DMS53 treated with DMSO at 0.1 percent for 48 hours (cell line): ENCODE measurements at regions not wholly inside any gene's neighbourhood (a gene's known extent, or its start where the extent isn't known, plus 50 kb on each side); places are given as distances from the start of the nearest gene placed in this dataset.
"Not testable (repeated sequence)": the region's sequence is repeated elsewhere in the genome, so short reads cannot be mapped to it uniquely, and the experiment has no call there.

Source experiments
- DNase-seq: peaks from one replicate; lab custom pipeline; 2025; ENCODE audit not compliant: unreplicated experiment; lab: John Stamatoyannopoulos, UW

DNA sequence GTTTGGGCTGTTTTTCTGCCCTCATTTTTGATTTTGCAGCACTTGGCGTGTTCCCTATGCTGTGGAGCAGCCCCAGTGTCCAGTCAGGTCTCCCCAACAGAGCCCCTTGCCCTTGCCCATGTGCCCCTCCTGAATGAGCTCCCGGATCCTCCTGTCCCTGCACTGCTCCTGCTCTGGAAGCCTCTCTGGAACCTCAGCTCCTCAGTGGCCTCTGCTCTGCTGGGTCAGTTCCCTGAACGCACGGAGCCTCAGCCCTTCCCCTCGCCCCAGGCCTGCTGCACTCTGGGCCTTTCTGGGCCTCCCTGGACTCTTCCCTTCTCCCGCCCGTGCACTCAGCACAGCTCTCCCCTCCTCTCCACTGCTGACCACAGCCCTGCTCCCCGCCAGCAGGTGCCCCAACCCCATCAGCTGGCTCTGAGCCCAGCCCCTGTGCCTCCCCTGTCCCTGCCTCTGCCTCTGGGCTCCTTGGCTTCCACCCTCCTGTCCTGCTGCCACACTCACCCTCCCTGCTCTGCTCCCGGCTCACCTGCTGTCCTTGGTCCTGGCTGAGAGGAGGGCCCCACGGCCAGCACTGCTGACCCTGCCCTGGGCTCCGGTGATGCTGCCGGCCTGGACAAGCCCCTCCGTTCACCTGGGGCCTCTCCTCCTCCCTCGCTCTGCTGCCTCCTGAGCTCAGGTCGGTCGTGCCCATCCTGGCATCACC lies 220.6 kb downstream of the TMEM121 start:
- not testable (repeated sequence) for DNase-seq

DNA sequence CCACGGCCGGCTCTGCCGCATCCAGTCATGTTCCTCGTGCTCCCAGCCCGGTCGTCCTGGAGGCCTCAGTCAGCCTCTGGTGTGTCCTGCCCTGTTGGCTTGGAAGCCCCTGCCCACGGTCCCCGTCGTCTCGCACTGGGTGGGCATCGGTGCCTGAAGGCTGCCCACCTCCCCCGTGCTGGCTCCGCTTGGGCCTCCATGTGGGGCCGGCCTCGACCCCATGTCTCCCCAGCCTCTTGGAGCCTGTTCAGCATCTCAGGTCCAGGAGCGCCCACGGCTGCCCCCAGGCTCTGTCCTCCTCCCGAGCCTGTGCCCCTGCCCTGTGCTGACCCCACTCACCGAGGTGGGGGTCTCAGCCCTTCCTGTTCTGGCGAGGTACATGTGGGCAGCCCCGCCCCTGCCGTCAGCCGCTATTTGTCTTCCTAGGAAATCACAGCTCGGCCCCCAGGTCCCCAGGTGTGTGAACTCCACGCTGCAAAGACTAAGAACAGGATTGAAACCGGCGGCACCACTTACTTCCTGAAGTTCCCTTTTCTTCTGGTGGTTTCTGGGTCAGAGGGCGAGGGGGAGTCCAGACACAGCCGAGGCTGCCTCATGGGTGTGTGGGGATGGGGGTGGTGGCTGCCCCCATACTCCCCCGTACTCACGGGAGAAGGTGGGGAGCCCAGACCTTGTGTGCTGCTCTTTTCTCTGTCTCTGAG lies 221.3 kb downstream of the TMEM121 start:
- DNase-seq, result not testable (repeated sequence)

DNA sequence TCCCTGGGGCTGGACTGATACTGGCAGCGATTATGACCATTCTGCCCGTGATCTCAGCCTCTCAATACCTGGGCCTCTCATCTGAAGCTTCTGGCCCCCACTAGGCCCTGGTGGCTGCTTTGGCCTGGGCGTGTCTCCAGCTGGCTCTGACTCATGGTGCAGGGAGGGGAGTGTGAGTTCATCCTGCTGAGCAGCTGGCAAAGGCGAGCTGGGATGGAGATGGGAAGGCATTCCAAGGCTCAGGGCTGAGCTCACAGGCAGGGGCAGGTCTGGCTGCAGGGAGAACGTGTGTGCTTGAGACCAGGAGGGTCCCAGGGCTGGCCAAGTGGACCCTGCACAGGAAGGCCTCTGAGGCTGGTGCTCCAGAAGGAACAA lies 221.8 kb downstream of the TMEM121 start:
- no peak for DNase-seq

DNA sequence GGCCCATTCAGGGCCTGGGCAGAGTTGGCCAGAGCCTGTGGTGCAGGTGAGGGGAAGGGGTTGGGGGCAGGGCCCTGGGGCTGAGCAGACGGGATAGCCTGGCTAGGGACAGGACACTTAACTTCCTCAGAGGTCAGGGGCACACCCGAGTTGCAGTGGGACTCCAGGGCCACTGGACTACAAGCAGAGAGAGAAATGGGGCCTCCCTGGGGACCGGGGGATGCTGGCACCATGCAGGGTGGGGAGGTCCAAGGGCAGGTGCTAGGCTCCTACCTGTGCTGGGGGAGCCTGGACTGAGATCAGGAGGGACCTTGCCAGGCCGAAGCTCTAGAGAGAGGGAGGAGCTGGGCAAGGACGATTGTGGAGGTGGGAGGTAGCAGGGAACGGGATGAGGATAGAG lies 222.3 kb downstream of the TMEM121 start:
- DNase-seq, result not testable (repeated sequence)

GRCh38 chr14:105749870-105750541 lies 223.6 kb downstream of the TMEM121 start:
- DNase-seq, result not testable (repeated sequence)

DNA sequence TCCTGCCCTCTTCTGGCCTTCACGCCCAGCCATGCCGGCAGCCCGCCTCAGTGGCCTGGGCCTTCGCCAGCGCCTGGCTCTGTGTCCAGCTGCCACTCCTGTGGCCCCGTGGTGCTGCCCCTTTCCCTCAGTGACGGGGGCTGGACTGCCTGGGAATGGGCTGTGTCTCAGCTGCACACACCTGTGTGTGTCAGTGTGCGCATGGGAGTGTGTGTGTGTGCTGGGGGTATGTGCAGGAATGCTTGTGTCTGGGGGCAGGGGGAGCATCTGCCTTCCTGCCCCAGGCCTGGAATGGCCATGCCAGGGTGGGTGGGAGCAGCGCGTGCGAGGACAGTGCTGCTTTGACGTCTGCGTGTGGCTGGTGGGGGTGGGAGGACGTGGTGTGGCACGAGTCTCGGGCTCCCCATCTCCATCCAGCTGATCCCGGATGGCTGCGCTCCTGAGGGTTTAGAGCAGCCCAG lies 224.9 kb downstream of the TMEM121 start:
- not testable (repeated sequence) for DNase-seq

DNA sequence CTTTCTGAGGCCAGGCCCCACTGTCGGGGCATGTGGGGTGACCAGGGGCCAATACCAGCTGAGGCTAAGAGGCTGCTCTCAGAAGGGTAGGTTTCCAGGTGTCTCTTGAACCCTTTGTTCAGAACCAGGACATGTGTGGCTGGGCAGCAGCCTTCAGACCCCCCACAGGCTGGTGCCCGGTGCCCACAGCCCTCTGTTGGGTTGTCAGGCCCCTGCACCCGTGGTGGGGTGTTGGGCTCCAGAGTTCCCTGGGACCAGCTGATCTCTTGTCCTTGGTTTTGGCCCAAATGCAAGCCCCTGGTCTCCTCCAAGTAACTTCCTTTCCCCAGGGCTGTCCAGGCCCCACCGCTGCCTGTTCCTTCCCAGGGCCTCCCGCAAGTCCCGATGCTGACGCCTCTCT lies 226.0 kb downstream of the TMEM121 start:
- DNase-seq, result not testable (repeated sequence)

DNA sequence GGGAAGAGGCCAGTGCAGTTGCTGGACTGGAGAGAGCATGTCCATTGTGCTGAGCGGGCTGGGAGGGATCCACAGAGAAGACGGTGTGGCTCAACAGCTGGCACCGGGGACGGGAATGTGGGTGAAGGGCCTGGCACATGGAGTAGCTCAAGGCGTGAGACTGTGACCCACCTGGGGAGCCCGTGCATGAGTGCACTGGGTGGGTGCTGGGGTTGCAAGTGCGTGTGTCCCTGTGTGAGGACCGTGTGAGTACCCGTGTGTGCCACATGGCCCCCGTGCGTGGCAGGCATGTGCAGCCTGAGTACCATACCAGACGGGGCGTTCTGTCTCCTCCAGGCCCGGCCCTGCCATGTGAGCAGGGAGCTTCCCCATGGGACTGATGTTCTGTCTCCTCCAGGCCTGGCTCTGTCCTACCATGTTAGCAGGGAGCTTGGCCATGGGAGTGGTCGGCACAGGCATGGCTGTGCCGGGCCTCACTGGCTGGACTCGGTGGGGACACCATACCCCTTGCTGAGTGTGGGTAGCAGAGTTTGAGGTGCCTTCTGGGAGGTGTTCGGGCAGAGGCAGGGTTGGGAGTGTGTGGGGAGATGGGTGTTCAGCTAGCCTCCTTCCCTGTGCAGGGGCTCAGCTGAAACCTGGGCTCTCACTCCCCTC lies 234.4 kb downstream of the TMEM121 start:
- DNase-seq, result no peak

- not testable (repeated sequence) for DNase-seq
These were observed 235.0 kb downstream of the TMEM121 start for GRCh38 chr14:105761345-105761740.

DNA sequence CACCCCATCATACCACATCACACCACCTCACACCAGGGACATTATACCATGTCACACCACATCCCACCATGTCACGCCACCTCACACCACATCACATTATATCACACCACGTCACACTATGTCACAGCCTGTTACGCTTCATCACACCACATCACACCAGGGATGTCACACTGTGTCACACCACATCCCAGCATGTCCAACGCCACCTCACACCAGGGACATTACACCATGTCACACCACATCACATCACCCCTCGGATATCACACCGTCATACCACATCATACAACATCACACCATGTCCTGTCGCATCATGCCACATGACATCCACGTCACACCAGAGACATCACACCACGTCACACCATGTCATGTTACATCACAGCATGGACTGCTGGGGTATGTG lies 235.5 kb downstream of the TMEM121 start:
- no peak for DNase-seq

- DNase-seq, result not testable (repeated sequence)
These were observed 235.9 kb downstream of the TMEM121 start for GRCh38 chr14:105762262-105762661.

DNA sequence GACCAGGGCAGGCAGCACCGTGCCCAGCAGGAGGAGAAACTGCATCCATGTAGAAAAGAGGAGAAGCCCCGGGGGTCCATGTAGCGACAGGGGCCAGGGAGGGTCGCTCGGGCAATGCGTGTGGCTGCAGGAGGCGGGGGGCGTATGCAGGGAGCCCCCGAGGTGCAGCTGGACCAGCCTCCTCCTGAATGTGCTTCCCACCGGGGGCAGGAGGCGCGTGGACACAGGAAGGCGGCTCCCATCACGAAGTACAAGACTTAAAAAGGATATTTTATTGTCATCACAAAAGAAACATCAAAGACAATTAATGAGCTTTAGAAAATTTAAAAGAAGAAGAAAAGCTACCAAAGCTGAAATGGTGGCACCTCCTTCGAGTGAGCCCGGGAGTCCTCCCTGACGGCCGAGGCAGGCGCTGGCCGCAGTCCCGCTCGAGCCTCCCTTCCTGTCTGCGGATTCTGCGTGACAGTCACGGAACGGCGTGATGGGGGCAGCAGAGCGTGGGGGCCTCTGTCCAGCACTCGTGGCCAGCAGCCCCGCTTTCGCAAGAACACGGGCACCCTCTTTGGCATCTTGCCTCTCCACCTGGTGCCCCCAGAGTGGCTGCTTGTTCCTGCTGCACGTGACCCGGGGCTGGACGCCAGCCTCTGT lies 238.0 kb downstream of the TMEM121 start:
- not testable (repeated sequence) for DNase-seq

- DNase-seq, result not testable (repeated sequence)
These were observed 238.9 kb downstream of the TMEM121 start for GRCh38 chr14:105765072-105765825.

DNA sequence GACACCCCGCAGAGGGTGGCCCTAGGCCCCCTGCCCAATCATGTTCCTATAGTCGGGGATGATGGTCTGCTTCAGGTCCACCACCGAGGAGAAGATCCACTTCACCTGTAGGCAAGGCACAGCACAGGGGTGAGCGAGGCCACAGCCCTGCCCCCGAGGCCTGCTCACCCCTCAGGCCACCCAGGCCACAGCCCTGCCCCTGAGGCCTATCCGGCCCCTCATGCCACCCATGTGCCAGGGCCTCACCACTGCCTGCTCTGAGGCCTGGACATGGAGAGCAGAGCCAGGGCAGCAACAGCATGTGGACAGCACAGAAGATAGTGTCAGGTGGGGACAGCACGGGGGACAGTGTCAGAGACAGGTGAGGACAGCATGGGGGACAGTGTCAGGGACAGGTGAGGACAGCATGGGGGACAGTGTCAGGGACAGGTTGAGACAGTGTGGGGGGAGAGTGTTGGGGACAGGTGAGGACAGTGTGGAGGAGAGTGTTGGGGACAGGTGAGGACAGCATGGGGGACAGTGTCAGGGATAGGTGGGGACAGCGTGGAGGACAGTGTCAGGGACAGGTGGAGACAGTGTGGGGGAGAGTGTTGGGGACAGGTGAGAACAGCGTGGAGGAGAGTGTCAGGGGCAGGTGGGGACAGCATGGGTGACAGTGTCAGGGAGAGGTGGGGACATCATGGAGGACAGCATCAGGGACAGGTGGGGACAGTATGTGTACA lies 239.7 kb downstream of the TMEM121 start:
- DNase-seq, result no peak

DNA sequence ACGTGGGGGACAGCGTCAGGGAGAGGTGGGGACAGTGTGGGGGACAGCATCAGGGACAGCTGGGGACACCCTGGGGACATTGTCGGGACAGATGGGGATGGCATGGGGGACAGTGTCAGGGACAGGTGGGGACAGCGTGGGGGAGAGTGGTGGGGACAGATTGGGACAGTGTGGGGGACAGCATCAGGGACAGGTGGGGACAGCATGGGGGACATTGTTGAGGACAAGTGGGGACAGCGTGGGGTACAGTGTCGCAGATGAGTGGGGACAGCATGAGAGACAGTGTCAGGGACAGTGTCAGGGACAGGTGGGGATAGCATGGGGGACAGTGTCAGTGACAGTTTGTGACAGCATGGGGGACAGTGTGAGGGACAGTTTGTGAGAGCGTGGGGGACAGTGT lies 240.9 kb downstream of the TMEM121 start:
- no peak for DNase-seq

DNA sequence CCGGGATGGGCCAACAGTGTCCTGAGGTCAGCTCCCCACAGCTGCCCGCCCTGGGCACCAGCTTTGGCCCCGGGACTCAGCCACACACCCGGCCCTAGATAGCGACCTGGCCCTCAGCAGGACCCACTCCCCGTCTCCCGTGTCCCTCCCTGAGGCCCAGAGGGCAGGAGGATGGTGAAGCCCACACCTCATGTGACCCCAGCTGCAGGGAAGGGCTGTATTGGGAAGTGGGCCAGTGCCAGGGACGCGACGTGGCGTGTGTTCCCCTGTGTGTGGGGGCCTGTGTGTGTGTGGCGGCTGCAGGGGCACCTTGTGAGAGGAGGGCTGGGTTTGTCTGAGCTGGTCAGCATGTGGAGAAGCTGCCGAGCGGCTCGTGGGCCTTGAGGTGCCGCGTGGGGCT lies 241.7 kb downstream of the TMEM121 start:
- DNase-seq, result not testable (repeated sequence)

DNA sequence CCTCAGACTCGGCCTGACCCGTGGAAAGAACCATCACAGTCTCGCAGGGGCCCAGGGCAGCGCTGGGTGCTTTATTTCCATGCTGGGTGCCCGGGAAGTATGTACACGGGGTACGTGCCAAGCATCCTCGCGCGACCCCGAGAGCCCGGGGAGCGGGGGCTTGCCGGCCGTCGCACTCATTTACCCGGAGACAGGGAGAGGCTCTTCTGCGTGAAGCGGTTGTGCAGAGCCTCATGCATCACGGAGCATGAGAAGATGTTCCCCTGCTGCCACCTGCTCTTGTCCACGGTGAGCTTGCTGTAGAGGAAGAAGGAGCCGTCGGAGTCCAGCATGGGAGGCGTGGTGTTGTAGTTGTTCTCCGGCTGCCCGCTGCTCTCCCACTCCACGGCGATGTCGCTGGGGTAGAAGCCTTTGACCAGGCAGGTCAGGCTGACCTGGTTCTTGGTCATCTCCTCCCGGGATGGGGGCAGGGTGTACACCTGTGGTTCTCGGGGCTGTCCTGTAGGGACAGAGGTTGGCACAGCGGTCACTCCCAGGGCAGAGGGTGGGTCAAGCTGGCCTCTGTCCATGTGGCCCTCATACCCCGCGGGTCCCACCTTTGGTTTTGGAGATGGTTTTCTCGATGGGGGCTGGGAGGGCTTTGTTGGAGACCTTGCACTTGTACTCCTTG lies 242.8 kb downstream of the TMEM121 start:
- not testable (repeated sequence) for DNase-seq

GRCh38 chr14:105770619-105771216 lies 244.3 kb downstream of the TMEM121 start:
- DNase-seq, result not testable (repeated sequence)
